DND-41 (cell line): ENCODE measurements at regions not wholly inside any gene's neighbourhood (a gene's known extent, or its start where the extent isn't known, plus 50 kb on each side); places are given as distances from the start of the nearest gene placed in this dataset.

Experiments used
- CTCF ChIP-seq: IDR thresholded peaks from 2 replicates; pipeline ENCODE4 v1.5.1; 2012; ENCODE audit warnings: borderline replicate concordance, low read length, moderate library complexity, mild to moderate bottlenecking; ENCODE audit not compliant: poor library complexity, severe bottlenecking; ENCODE audit errors: extremely low read depth
- EZH2 ChIP-seq: IDR thresholded peaks from 3 replicates; pipeline ENCODE4 v1.6.1; 2012; ENCODE audit warnings: borderline replicate concordance, low read depth, mild to moderate bottlenecking, moderate library complexity, low read length, inconsistent platforms; ENCODE audit not compliant: severe bottlenecking

- TF ChIP-seq CTCF (no peak), EZH2 (no peak)
These were observed 104.5 kb downstream of the MAT2B start for GRCh38 chr5:163609910-163610309.
